ENCODE measurements at regions not wholly inside any gene's neighbourhood (a gene's known extent, or its start where the extent isn't known, plus 50 kb on each side); places are given as distances from the start of the nearest gene placed in this dataset.
"Not testable (repeated sequence)": the region's sequence is repeated elsewhere in the genome, so short reads cannot be mapped to it uniquely, and the experiment has no call there.

DNA sequence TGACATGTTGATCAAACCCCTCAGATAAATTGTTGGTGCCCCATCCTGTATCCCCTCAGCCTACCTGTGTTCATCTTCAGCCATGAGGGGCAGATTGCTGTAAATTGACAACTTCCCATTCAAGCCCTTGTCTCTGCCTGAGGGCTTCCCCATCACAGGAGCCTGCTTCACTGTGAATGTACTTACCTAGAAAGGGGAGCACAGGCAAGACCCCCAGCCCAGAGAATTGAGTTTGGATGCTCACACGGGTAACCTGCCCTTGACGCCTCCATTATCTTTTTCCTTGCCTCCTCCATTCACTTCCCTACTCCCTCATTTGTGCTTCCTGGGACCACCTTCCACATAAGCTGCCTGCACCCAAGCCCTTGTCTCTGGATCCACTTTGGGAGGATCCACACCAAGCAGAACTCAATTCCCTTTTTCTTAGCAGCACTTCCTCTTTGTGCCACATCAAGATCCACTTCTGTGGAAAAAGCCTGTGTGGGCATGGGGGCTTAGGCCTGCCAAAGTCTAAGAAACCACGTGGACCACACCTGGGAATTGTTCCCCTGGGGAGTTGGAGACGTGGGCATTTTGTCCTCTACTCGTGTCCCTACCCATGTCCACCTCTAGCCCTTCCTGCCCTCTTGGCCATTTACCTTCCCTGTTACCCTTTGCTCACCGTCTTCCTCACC is 103.4 kb upstream of the FOXA2 start:
- Histone ChIP-seq H3K4me3 (ENCODE audit: low read length) (no peak overlapping the region), H3K27me3 (ENCODE audit: insufficient read depth, low read length, poor library complexity, severe bottlenecking) (no peaks in the 10 kb centered on the region), H3K9me3 (ENCODE audit: low read length) (no peaks in the 10 kb centered on the region), H3K27ac (ENCODE audit: low read depth, low read length) (no peak overlapping the region), H3K4me1 (ENCODE audit: insufficient read depth, low read length) (no peaks in the 10 kb centered on the region), H3K36me3 (ENCODE audit: insufficient read depth, low read length) (no peaks in the 10 kb centered on the region)
- ChIA-PET CTCF (no interaction called here), POLR2A (no interaction called here)
- Mint-ChIP-seq H3K27ac (no peak overlapping the region), H3K4me3 (no peak overlapping the region), H3K9me3 (peaks cover 0 to 8% (median 1%) of the 10 kb centered on the region in 5 donors), H3K27me3 (peaks cover 0 to 3% of the 10 kb centered on the region in 2 donors), H3K4me1 (peaks cover 0 to 4% (median 0%) of the 10 kb centered on the region in 3 donors), H3K36me3 (no peaks in the 10 kb centered on the region)
- DNase-seq, result no peak

DNA sequence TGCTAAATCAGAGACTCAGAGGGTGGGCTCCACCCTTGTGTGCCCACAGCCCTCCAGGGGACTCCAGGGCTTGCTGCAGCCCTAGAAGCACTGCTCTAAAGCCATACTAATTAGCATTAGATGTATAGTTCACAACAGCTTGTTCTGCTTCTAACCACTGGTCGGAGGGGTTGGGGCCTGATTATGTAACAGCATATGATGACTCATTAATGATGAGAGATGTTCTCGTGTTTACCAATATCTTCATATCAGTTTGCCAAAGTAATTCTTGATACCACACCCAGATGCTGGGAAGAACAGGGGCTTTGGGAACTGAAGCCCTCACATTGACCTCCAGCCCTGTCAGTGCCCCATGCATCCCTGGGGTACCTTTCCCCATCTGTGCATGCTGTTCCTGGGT is 104.1 kb upstream of the FOXA2 start:
- Histone ChIP-seq H3K27me3 (ENCODE audit: insufficient read depth, low read length, poor library complexity, severe bottlenecking) (no peaks in the 10 kb centered on the region), H3K9me3 (ENCODE audit: low read length) (no peaks in the 10 kb centered on the region), H3K4me3 (ENCODE audit: low read length) (no peak overlapping the region), H3K36me3 (ENCODE audit: insufficient read depth, low read length) (no peaks in the 10 kb centered on the region), H3K4me1 (ENCODE audit: insufficient read depth, low read length) (no peaks in the 10 kb centered on the region), H3K27ac (ENCODE audit: low read depth, low read length) (no peak overlapping the region)
- Mint-ChIP-seq H3K4me3 (no peak overlapping the region), H3K36me3 (no peaks in the 10 kb centered on the region), H3K9me3 (peaks cover 0 to 8% (median 1%) of the 10 kb centered on the region in 5 donors), H3K27ac (no peak overlapping the region), H3K27me3 (peaks cover 0 to 3% of the 10 kb centered on the region in 2 donors), H3K4me1 (peaks cover 0 to 4% (median 0%) of the 10 kb centered on the region in 3 donors)
- no peak for DNase-seq
- ChIA-PET POLR2A (no interaction called here), CTCF (no interaction called here)

DNA sequence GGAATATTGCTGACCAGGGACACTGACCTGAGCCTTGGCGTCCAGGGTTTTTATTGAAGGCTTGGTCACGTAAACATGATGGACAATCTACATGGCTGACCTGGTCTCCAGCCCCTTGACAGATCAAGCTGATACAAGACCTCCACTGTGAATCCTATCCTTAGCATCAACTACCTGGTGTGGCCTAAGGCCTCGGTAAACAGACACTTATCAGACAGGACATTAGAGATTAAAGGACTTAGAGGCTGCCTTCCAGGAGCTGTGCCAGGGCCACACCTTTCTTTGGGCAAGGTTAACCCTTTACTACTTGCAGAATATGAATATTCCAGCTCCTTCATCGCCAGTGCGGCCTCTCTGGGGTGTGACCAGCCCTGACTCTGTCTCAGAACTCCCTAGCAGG is 104.9 kb upstream of the FOXA2 start:
- H3K4me1 ChIP-seq (ENCODE audit: insufficient read depth, low read length), result no peaks in the 10 kb centered on the region
- Mint-ChIP-seq H3K4me3 (no peak overlapping the region), H3K27ac (no peak overlapping the region), H3K4me1 (peaks cover 0 to 4% (median 0%) of the 10 kb centered on the region in 3 donors), H3K27me3 (peaks cover 0 to 3% of the 10 kb centered on the region in 2 donors), H3K9me3 (peaks cover 0 to 8% (median 1%) of the 10 kb centered on the region in 5 donors), H3K36me3 (no peaks in the 10 kb centered on the region)
- DNase-seq, result no peak
- H3K36me3 ChIP-seq (ENCODE audit: insufficient read depth, low read length), result no peaks in the 10 kb centered on the region
- no peaks in the 10 kb centered on the region for H3K9me3 ChIP-seq (ENCODE audit: low read length)
- H3K27ac ChIP-seq (ENCODE audit: low read depth, low read length), result no peak overlapping the region
- POLR2A ChIA-PET, result no interaction called here
- H3K4me3 ChIP-seq (ENCODE audit: low read length), result no peak overlapping the region
- H3K27me3 ChIP-seq (ENCODE audit: insufficient read depth, low read length, poor library complexity, severe bottlenecking), result no peaks in the 10 kb centered on the region
- CTCF ChIA-PET, result no interaction called here

DNA sequence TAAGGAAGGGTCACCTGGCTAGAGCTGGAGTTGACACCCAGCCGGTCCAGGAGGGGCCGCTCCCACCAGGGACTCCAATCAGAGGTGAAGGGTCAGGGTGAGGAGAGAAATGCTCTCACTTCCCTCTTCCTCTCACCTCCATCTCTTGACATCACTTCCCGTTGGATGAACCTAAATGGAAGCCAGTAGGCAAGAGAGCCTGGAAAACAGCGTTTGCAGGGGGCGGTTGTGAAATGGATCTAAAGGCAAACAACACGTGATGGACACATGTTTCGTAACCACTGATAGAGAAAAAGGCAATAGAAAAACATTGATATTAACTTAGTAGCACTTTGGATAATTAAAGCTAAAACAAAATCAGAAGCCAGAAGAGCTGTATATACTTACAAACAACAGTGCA is 105.6 kb upstream of the FOXA2 start:
- H3K27ac ChIP-seq (ENCODE audit: low read depth, low read length), result no peak overlapping the region
- DNase-seq, result no peak
- H3K4me3 ChIP-seq (ENCODE audit: low read length), result no peak overlapping the region
- H3K27me3 Mint-ChIP-seq, result peaks cover 0 to 3% of the 10 kb centered on the region in 2 donors
- H3K36me3 Mint-ChIP-seq, result no peaks in the 10 kb centered on the region
- H3K27me3 ChIP-seq (ENCODE audit: insufficient read depth, low read length, poor library complexity, severe bottlenecking), result no peaks in the 10 kb centered on the region
- H3K4me1 ChIP-seq (ENCODE audit: insufficient read depth, low read length), result no peaks in the 10 kb centered on the region
- H3K4me1 Mint-ChIP-seq, result peaks cover 0 to 4% (median 0%) of the 10 kb centered on the region in 3 donors
- no peaks in the 10 kb centered on the region for H3K9me3 ChIP-seq (ENCODE audit: low read length)
- CTCF ChIA-PET, result no interaction called here
- H3K9me3 Mint-ChIP-seq, result peaks cover 0 to 8% (median 1%) of the 10 kb centered on the region in 5 donors
- no peaks in the 10 kb centered on the region for H3K36me3 ChIP-seq (ENCODE audit: insufficient read depth, low read length)
- H3K27ac Mint-ChIP-seq, result no peak overlapping the region
- no peak overlapping the region for H3K4me3 Mint-ChIP-seq
- POLR2A ChIA-PET, result no interaction called here

DNA sequence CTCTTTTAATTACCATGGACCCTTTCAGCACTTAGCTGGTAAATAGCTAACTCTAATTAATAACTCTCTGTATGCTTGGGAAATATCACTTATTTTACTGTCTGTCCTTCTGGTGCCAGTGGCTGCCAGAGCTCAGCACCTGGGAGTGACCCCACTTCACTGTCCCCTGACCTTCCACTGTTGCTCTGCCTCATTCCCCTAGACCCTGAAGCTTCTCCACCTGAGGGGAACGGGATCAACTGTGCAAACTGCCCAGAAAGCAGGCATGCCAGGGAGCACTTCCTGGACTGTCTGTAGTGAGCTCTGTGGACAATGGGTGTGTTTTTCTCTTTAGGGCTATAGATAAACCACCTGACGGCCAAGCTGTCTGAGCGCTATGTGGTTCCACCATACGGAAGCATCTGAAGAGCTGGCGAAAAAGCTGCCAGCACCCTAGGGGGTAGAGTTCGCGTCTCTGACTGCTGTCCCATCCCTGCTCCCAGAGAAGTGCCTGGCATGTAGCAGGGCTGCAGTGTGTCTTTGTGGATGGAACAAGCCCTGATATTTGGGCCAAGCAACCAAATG is 106.3 kb upstream of the FOXA2 start:
- ChIA-PET POLR2A (no interaction called here), CTCF (interaction anchor here (1.6 to 1.9 kb wide), 2 partner anchors 9 to 11 kb away, joined by 4 to 5 read pairs; no protein-coding TSS in a partner anchor)
- DNase-seq, result no peak
- Histone ChIP-seq H3K36me3 (ENCODE audit: insufficient read depth, low read length) (no peaks in the 10 kb centered on the region), H3K27me3 (ENCODE audit: insufficient read depth, low read length, poor library complexity, severe bottlenecking) (no peaks in the 10 kb centered on the region), H3K27ac (ENCODE audit: low read depth, low read length) (no peak overlapping the region), H3K9me3 (ENCODE audit: low read length) (no peaks in the 10 kb centered on the region), H3K4me1 (ENCODE audit: insufficient read depth, low read length) (no peaks in the 10 kb centered on the region), H3K4me3 (ENCODE audit: low read length) (no peak overlapping the region)
- Mint-ChIP-seq H3K36me3 (no peaks in the 10 kb centered on the region), H3K4me1 (peaks cover 0 to 4% (median 0%) of the 10 kb centered on the region in 3 donors), H3K9me3 (peaks cover 0 to 8% (median 1%) of the 10 kb centered on the region in 5 donors), H3K27me3 (no peaks in the 10 kb centered on the region), H3K27ac (no peak overlapping the region), H3K4me3 (no peak overlapping the region)

DNA sequence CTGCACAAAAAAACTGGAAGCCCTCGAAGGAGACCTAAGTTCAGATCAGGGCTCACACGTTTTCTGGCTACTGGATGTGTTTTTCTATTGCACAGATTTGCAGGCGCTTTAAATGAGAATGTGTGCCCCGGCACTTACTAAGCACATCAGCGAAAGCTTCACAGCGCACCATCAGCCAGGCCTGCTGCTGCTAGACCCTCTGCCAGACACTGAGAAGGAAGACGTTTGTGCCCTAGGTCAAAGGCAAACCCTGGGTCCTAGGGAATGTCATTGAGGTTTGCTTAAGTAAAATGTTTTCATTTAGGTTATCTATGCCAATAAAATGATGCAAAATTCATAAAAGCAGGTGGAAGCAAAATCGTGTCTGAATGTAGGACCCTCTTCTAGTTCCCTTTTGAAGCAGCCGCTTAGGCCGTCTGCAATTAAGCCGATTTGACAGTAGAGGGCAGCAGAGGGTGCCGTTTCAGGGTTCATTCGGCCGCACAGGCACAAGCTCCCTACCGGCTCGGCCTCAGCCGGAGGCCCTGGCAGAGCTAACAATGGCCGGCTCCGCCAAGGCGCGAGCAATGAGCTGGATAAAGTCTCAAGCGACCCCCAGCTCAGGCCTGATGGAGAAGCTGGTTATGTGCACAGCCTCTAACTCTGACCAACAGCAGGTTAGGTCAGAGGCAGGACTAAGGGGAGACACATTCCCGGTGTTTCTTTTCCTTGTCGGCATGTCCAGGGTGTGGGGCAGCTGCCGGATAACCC is 107.2 kb upstream of the FOXA2 start:
- Mint-ChIP-seq H3K9me3 (peaks cover 0 to 5% (median 1%) of the 10 kb centered on the region in 5 donors), H3K27ac (no peak overlapping the region), H3K4me3 (no peak overlapping the region), H3K27me3 (no peaks in the 10 kb centered on the region), H3K4me1 (peaks cover 0 to 4% (median 0%) of the 10 kb centered on the region in 3 donors), H3K36me3 (no peaks in the 10 kb centered on the region)
- ChIA-PET CTCF (interaction anchor here (1.6 to 1.9 kb wide), 2 partner anchors 10 to 12 kb away, joined by 4 to 5 read pairs; no protein-coding TSS in a partner anchor), POLR2A (no interaction called here)
- H3K4me1 ChIP-seq (ENCODE audit: insufficient read depth, low read length), result no peaks in the 10 kb centered on the region
- H3K4me3 ChIP-seq (ENCODE audit: low read length), result no peak overlapping the region
- no peaks in the 10 kb centered on the region for H3K27me3 ChIP-seq (ENCODE audit: insufficient read depth, low read length, poor library complexity, severe bottlenecking)
- no peaks in the 10 kb centered on the region for H3K9me3 ChIP-seq (ENCODE audit: low read length)
- DNase-seq, result peak in 2 of 5 donors; percentile 5 to 24
- H3K27ac ChIP-seq (ENCODE audit: low read depth, low read length), result no peak overlapping the region
- no peaks in the 10 kb centered on the region for H3K36me3 ChIP-seq (ENCODE audit: insufficient read depth, low read length)

DNA sequence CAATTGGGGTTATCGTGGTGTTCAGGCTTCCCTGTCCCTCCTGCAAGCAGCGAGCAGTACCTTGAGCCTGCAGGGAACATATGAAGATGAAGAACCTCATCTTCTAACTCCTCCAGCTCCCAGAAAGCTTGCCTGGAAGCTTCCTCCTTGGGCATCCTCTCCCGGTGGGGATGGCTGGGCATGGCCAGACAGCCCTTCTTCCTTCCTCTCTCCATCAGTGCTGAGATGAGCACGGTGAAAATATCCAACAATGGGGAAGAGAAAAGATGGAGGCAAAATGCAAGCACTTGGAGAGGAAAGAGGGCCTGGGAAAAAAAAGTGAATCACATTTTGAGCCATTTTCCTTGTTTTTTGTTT is 107.7 kb upstream of the FOXA2 start:
- H3K4me3 ChIP-seq (ENCODE audit: low read length), result no peak overlapping the region
- H3K4me3 Mint-ChIP-seq, result no peak overlapping the region
- H3K4me1 Mint-ChIP-seq, result peaks cover 0 to 4% (median 0%) of the 10 kb centered on the region in 3 donors
- no peak overlapping the region for H3K27ac Mint-ChIP-seq
- H3K36me3 Mint-ChIP-seq, result no peaks in the 10 kb centered on the region
- no peak for DNase-seq
- no peaks in the 10 kb centered on the region for H3K9me3 ChIP-seq (ENCODE audit: low read length)
- H3K27me3 ChIP-seq (ENCODE audit: insufficient read depth, low read length, poor library complexity, severe bottlenecking), result no peaks in the 10 kb centered on the region
- no peaks in the 10 kb centered on the region for H3K27me3 Mint-ChIP-seq
- H3K9me3 Mint-ChIP-seq, result peaks cover 0 to 5% (median 1%) of the 10 kb centered on the region in 5 donors
- CTCF ChIA-PET, result interaction anchor here (1.6 to 1.9 kb wide), 2 partner anchors 10 to 13 kb away, joined by 4 to 5 read pairs; no protein-coding TSS in a partner anchor
- no peak overlapping the region for H3K27ac ChIP-seq (ENCODE audit: low read depth, low read length)
- H3K36me3 ChIP-seq (ENCODE audit: insufficient read depth, low read length), result no peaks in the 10 kb centered on the region
- H3K4me1 ChIP-seq (ENCODE audit: insufficient read depth, low read length), result no peaks in the 10 kb centered on the region
- POLR2A ChIA-PET, result no interaction called here

DNA sequence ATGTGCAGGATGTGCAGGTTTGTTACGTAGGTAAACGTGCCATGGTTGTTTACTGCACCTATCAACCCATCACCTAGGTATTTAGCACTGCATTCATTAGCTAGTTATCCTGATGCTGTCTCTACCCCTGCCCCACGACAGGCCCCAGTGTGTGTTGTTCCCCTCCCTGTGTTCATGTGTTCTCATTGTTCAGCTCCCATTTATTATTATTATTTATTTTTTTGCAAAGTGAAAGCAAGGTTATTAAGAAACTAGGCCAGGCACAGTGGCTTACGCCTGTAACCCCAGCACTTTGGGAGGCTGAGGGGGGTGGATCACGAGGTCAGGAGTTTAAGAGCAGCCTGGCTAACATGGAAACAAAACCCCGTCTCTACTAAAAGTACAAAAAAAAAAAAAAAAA is 108.2 kb upstream of the FOXA2 start:
- H3K27ac Mint-ChIP-seq; H3K9me3 Mint-ChIP-seq; DNase-seq; H3K27me3 Mint-ChIP-seq; H3K4me1 ChIP-seq (ENCODE audit: insufficient read depth, low read length); H3K27me3 ChIP-seq (ENCODE audit: insufficient read depth, low read length, poor library complexity, severe bottlenecking); POLR2A ChIA-PET; H3K36me3 ChIP-seq (ENCODE audit: insufficient read depth, low read length); H3K36me3 Mint-ChIP-seq; H3K27ac ChIP-seq (ENCODE audit: low read depth, low read length); H3K9me3 ChIP-seq (ENCODE audit: low read length); H3K4me1 Mint-ChIP-seq; H3K4me3 Mint-ChIP-seq; H3K4me3 ChIP-seq (ENCODE audit: low read length): not testable (repeated sequence)
- CTCF ChIA-PET, result interaction anchor here (1.6 to 1.9 kb wide), 2 partner anchors 11 to 13 kb away, joined by 4 to 5 read pairs; no protein-coding TSS in a partner anchor
